MCF 10A (cell line): ENCODE measurements at regions not wholly inside any gene's neighbourhood (a gene's known extent, or its start where the extent isn't known, plus 50 kb on each side); places are given as distances from the start of the nearest gene placed in this dataset.

Experiments
- BruUV-seq: library from RNA; stranded (reverse); fragments of 400-500 nt; replicated peaks from 2 replicates; lab custom pipeline; 2021; lab: Mats Ljungman, UMichigan
- CTCF ChIA-PET: fragments of 300-600 bp; sonication (Branson Sonifier 250); formaldehyde crosslinking; extraction: SDS; loops from one replicate; lab custom pipeline; 2021; ENCODE audit warnings: antibody characterized with exemption, inconsistent platforms; lab: Yijun Ruan, JAX
- POLR2A ChIA-PET: fragments of 300-600, 350-650 bp; sonication (Branson Sonifier 250); formaldehyde crosslinking; extraction: SDS; loops from one replicate; lab custom pipeline; 2020; ENCODE audit warnings: antibody characterized with exemption, inconsistent platforms; lab: Yijun Ruan, JAX
- DNase-seq: peaks from one replicate; pipeline ENCODE4 v3.0.0-alpha.2; 2018; ENCODE audit not compliant: unreplicated experiment
- H3K27ac Mint-ChIP-seq: one replicate; pipeline ENCODE4 v1.8.0; 2022; ENCODE audit warnings: mild to moderate bottlenecking, low read depth, mixed read lengths; ENCODE audit not compliant: unreplicated experiment
- H3K27me3 Mint-ChIP-seq: one replicate; pipeline ENCODE4 v1.8.0; 2022; ENCODE audit warnings: mixed read lengths; ENCODE audit not compliant: insufficient read depth, unreplicated experiment
- H3K36me3 Mint-ChIP-seq: one replicate; pipeline ENCODE4 v1.8.0; 2022; ENCODE audit warnings: mild to moderate bottlenecking, moderate library complexity, mixed read lengths; ENCODE audit not compliant: insufficient read depth, unreplicated experiment
- H3K4me1 Mint-ChIP-seq: one replicate; pipeline ENCODE4 v1.8.0; 2022; ENCODE audit warnings: mixed read lengths; ENCODE audit not compliant: insufficient read depth, unreplicated experiment
- H3K4me3 Mint-ChIP-seq: one replicate; pipeline ENCODE4 v1.8.0; 2022; ENCODE audit warnings: mild to moderate bottlenecking, moderate library complexity, mixed read lengths; ENCODE audit not compliant: unreplicated experiment
- H3K9me3 Mint-ChIP-seq: one replicate; pipeline ENCODE4 v1.8.0; 2022; ENCODE audit warnings: mixed read lengths; ENCODE audit not compliant: unreplicated experiment
- intact Hi-C: fragments of 100-400 bp; cut with micrococcal nuclease; formaldehyde crosslinking; loops from 2 replicates; pipeline ENCODE4 v1.14.1; 2022
- TF ChIP-seq, protein P1 (sequence below): fragments of 200-600 bp; IDR thresholded peaks from one replicate; pipeline ENCODE4 v1.8.0; 2022; ENCODE audit warnings: antibody characterized with exemption, mild to moderate bottlenecking; ENCODE audit not compliant: unreplicated experiment

DNA sequence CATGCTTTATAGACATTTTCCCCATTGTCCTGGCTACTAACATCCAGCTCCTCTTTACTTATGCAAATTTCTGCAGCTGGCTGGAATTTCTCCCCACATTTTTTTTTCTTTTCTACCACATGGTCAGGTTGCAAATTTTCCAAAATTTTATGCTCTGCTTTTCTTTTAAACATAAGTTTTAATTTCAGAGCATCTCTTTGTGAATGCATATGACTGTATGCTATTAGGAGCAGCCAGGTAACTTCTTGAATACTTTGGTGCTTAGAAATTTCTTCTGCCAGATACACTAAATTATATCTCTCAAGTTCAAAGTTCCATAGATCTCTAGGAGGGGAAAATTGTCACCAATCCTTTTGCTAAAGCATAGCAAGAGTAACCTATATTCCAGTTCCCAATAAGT, 365.9 kb downstream of the LRFN5 start:
- ChIA-PET CTCF (no interaction called here), POLR2A (no interaction called here)
- no TSS peak for BruUV-seq
- no peak for DNase-seq
- no peaks in the 10 kb centered on the region for H3K27me3 Mint-ChIP-seq
- TF ChIP-seq, protein P1, sequence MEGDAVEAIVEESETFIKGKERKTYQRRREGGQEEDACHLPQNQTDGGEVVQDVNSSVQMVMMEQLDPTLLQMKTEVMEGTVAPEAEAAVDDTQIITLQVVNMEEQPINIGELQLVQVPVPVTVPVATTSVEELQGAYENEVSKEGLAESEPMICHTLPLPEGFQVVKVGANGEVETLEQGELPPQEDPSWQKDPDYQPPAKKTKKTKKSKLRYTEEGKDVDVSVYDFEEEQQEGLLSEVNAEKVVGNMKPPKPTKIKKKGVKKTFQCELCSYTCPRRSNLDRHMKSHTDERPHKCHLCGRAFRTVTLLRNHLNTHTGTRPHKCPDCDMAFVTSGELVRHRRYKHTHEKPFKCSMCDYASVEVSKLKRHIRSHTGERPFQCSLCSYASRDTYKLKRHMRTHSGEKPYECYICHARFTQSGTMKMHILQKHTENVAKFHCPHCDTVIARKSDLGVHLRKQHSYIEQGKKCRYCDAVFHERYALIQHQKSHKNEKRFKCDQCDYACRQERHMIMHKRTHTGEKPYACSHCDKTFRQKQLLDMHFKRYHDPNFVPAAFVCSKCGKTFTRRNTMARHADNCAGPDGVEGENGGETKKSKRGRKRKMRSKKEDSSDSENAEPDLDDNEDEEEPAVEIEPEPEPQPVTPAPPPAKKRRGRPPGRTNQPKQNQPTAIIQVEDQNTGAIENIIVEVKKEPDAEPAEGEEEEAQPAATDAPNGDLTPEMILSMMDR, result no peak
- H3K9me3 Mint-ChIP-seq, result no peaks in the 10 kb centered on the region
- H3K4me1 Mint-ChIP-seq, result no peaks in the 10 kb centered on the region
- no peaks in the 10 kb centered on the region for H3K36me3 Mint-ChIP-seq
- H3K4me3 Mint-ChIP-seq, result no peak overlapping the region
- no peak overlapping the region for H3K27ac Mint-ChIP-seq
- intact Hi-C loops, result no loop called here

DNA sequence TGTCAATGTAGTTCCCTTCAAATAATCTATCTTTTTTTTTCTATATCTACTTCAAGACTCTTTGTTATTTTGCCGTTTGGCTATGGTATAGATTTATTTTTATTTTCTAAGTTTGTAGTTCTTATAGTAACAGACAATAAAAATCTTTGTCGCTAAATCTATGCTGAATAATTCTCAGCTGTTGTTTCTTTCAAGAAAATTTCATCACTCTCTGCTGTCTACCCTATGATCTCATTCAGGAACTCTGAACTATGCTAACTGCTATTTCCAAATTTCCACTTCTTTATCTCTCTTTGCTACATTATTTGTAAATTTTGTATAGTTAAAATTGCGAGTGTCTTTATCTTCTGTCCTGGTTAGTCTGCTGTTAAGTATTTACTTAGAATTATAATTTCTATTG, 353.6 kb downstream of the LRFN5 start:
- H3K4me3 Mint-ChIP-seq, result no peak overlapping the region
- H3K27me3 Mint-ChIP-seq, result peaks cover 33% of the 10 kb centered on the region
- no peaks in the 10 kb centered on the region for H3K36me3 Mint-ChIP-seq
- TF ChIP-seq, protein P1, result no peak
- no peak for DNase-seq
- intact Hi-C loops, result no loop called here
- CTCF ChIA-PET, result no interaction called here
- no TSS peak for BruUV-seq
- H3K4me1 Mint-ChIP-seq, result no peaks in the 10 kb centered on the region
- no peaks in the 10 kb centered on the region for H3K9me3 Mint-ChIP-seq
- POLR2A ChIA-PET, result interaction anchor here (0.9 kb wide), 1 partner anchor 19 kb away, joined by 3 read pairs; no protein-coding TSS in a partner anchor
- H3K27ac Mint-ChIP-seq, result no peak overlapping the region

DNA sequence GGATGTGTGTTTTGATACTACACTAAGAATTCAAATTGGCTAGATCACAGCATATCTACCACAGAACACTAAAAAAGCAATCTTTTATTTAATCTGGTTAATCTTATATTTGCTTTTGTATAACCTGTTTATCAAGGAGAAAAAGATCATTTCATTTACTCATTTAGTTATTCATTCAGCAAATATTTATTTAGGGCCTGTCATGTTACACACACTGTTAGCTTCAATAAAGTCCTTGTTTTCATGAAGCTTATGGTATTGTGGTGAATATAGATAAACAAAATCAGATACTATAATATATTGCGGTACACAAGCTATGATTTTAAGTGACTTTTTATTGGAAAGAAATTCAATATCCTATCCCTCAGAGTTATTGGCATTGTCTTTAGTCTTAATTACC, 350.8 kb downstream of the LRFN5 start:
- intact Hi-C loops, result no loop called here
- Mint-ChIP-seq H3K4me1 (no peaks in the 10 kb centered on the region), H3K9me3 (no peaks in the 10 kb centered on the region), H3K27me3 (peaks cover 55% of the 10 kb centered on the region), H3K27ac (no peak overlapping the region), H3K36me3 (no peaks in the 10 kb centered on the region), H3K4me3 (no peak overlapping the region)
- BruUV-seq, result no TSS peak
- TF ChIP-seq, protein P1, result no peak
- POLR2A ChIA-PET, result no interaction called here
- DNase-seq, result no peak
- CTCF ChIA-PET, result no interaction called here
